HG02678 (cell line): ENCODE measurements at regions not wholly inside any gene's neighbourhood (a gene's known extent, or its start where the extent isn't known, plus 50 kb on each side); places are given as distances from the start of the nearest gene placed in this dataset.
"Not testable (repeated sequence)": the region's sequence is repeated elsewhere in the genome, so short reads cannot be mapped to it uniquely, and the experiment has no call there.

Experiments used
- ATAC-seq: cut with Tn5 transposase; IDR thresholded peaks from one replicate; pipeline ENCODE4 v1.9.1; 2021; ENCODE audit warnings: mild to moderate bottlenecking, moderate library complexity; ENCODE audit not compliant: unreplicated experiment

DNA sequence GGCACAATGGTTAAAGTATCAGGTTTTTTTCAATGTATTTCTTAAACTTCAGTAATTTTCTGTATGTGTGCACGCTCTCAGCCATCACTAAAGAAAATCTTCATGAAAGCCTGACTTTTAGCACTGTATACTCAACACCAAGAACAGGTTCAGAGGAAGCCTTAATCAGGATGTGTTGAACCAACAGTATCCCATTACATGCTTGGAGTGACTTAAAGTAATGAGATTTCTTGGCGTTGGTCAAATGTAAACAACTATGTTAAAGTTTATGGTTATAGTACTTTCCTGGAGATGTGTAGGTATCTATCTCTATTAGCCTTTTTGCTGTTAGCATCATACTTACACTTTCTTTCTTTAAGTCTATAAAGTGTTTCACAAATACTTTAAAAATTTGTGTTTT is 335.0 kb downstream of the CCER1 start:
- ATAC-seq: no peak

DNA sequence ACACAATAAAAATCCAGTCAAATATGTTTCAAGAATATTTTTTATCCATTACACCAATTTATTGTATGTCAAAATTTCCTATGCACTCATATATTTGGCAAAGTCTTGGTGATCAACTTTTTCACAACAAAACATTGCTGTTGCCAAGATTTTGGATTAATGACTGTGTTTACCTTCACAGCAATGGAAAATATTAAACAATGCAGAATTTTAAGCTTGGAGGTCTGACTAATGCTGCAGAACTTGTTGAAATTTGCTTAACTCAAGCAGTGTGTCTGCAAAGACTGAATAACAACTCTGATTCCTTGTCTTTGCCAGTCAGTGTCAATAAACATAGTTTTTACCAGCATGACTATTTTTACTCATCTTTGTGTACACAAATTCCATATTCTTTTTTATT is 336.4 kb downstream of the CCER1 start:
- no peak for ATAC-seq

DNA sequence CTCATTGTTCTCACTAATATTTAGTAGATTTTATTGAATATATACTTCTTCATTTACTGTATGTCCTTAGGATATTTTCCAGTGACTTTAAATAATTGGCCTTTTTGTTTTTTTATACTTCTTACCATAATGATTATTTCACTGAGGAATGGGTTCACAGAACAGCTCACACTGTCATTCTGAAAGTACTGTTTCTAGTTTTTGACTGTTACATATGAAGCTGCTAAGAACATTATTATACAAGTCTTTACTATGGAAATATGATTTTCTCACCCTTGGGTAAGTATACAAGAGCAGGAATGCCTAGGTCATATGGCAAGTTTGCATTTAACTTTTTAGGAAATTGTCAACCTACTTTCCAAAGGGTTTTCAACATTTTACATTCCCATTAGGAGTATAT is 343.1 kb downstream of the CCER1 start:
- no peak for ATAC-seq

DNA sequence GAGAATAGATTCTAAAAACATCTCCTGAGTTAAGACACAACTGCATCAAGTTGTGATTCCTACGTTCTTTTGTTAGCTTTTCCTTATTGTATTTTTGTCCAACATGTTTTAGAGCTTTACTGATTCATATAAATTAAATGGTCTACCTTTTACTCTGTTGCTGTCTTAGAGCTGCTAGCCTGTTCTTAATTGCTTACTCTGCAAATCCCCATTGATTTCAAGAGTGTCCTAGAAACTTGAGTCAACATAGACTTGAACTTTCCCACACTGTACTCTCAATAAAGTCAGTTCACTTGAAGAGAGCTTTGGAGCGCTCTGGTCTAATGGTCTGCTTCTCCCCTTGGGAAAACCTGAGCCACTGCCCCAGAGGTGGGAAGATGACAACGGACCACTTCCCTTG is 343.9 kb downstream of the CCER1 start:
- no peak for ATAC-seq

DNA sequence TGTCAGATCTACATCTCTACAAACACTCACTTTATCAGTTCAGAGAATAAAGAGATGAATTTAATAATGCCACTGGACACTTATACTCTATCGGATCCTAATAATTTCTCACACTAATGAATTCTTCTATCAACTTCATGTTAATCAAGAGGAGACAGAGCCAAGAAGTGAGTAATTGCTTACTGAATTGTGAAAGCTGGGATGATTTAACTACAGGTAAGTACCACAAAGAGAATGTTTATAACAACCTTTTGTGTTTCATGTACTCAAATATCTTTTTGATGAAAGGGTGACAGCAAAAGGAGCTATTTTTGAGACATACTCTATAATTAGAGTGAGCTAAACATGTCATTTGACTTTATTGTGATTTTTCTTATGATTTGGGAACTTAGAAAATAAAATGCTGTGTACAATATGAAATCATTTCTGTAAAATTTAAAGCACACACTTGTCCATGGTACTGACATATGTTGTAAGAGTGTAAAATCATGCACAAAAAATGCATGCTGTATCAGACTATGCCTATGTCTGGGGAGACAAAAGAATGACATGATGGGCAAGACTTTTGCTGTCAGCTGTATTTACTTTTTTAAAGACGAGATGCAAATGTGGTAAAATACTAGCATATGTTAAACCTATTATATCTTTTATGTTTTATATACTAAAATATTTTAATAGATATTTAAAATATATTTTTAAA is 361.2 kb downstream of the CCER1 start:
- ATAC-seq: no peak

DNA sequence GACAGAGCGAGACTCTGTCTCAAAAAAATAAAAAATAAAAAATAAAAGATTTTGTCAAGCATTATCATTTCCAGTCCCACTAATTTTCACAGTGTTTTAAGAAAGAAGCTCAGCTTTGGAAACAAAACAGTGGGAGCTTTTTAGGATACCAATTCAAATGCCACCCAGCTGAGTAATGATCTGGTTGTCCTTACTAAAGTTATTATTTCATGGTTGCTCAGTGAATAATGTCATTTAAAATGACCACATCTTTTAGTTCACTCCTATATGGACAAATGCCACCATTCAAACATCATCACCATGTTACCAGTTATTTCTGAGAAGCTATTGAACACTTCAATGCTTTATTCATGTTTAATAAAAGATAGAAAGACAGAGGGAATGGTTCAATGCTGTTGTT is 365.0 kb downstream of the CCER1 start:
- no peak for ATAC-seq

- ATAC-seq: no peak
These were observed 369.2 kb downstream of the CCER1 start for GRCh38 chr12:90585640-90586304.

- ATAC-seq: no peak
These were observed 378.3 kb downstream of the CCER1 start for GRCh38 chr12:90576707-90577106.

DNA sequence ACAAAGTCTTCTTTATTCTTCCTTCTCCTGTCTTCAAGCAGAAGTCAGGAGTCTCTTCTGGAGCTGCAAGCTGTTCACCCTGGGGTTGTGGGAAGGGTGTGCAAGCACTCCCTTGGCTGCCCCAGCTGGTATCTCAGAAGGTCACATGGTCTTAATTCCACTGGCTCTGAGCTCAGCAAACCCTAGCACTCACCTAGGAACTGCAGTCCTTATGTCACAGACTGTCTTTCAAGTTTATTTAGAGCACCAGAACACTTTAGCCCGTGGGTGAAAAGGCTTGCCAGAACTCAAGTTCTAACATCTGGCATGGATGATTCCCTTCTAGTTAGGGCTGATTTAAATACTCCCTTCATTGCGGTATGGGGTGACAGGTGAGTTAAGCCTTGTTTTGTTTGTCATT is 379.0 kb downstream of the CCER1 start:
- ATAC-seq: no peak

- ATAC-seq: no peak
These were observed 380.3 kb downstream of the CCER1 start for GRCh38 chr12:90574676-90575075.

DNA sequence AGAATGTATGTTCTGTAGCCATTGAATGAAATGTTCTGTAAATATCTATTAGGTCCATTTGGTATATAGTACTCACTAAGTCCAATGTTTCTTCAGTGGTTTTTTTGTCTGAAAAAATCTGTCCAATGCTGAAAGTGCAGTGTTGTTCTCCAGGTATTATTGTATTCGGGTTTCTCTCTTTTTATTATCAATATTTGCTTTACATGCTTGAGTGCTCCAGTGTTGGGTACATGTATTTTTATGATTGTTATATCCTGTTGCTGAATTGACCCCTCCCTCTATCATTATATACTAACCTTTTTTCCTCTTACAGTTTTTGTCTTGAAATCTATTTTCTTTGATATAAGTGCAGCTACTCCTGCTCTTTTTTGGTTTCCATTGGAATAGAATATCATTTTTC is 382.2 kb downstream of the CCER1 start:
- no peak for ATAC-seq

DNA sequence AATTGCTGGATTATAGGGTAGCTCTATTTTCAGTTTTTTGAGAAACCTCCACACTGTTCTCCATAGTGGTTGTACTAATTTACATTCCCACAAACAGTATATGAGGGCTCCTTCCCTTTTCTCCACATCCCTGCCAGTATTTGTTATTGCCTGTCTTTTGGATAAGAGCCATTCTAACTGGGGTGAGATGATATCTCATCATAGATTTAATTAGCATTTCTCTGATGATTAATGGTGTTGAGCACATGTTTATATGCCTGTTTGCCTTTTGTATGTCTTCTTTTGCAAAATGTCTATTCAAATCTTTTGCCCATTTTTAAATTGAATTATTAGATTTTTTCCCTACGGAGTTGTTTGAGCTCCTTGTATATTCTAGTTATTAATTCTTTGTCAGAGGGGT is 385.3 kb downstream of the CCER1 start:
- no peak for ATAC-seq

DNA sequence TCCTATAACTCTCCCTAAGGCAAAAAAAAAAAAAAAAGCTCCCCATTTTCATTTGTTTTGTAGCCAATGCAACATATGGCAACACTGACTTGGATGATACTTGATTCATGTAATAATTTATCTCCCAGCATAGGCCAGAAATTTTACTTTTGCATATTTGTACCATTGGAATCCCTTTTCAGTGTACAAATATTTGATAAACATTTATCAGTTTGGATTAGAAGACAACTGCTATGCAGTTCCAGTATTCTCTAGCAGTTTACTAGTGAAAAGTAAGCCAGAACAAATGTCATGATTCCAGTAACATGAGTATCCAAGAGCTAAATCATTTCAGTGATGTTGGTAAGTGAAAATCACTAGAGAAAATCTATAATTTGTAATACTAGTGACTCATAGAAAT is 392.3 kb downstream of the CCER1 start:
- no peak for ATAC-seq

- no peak for ATAC-seq
These were observed 406.4 kb downstream of the CCER1 start for GRCh38 chr12:90548595-90548994.

DNA sequence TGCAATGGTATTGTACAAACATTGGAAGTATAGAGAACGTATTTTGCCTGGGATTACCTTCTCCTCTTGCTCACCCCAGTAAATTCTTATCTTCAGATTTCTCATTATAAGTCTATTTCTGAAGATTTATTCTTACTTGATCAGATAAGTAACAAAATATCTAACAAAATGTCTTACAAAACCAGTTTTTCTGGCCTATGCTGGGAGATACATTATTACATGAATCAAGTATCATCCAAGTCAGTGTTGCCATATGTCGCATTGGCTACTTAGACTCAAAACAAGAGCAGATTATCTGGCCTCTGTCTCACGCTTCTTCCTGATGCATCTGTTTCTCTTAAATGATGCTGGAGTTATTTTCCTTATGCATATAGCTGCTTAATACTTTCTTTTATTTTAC is 408.5 kb downstream of the CCER1 start:
- no peak for ATAC-seq

DNA sequence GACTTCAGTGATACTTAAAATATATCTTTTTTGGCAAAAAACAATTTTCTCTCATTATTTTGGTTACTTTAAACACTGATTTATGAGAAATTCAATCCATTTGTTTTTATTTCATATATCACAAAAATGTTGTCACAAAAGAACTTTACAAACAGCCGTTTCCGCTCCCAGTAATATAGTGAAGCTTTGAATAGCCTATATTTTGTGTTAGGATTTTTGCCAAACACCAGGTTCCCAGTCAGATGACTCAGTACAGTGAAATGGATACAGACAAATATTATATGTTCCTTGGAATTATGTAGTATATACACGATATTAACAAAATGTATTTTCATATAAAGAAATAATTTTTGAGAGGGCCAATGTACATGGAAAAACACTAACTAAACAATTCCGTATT is 411.1 kb downstream of the CCER1 start:
- ATAC-seq: no peak

DNA sequence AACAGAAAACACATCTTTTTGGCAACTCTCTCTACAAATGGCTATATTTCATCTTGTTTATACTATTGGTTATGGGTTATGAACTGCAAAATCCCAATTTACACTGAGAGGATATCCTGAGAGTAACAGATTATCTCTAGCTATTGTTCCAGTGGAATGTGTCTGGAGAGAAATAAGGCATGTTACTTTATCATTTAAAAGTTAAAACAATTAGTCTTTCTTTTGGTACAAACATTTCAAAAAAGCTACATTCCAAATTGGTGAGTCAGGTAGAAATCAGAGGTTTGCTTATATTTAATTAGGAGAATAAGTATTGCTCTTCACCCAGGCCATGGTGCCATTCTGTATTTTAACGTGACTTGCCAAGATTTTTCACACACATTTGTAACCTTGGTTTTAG is 411.6 kb downstream of the CCER1 start:
- ATAC-seq: no peak

- ATAC-seq: not testable (repeated sequence)
These were observed 412.1 kb downstream of the CCER1 start for GRCh38 chr12:90542852-90543251.

- not testable (repeated sequence) for ATAC-seq
These were observed 421.1 kb downstream of the CCER1 start for GRCh38 chr12:90533828-90534227.

GRCh38 chr12:90520002-90520734 is 434.8 kb downstream of the CCER1 start:
- no peak for ATAC-seq

GRCh38 chr12:90519285-90519684 is 435.7 kb downstream of the CCER1 start:
- ATAC-seq: peak; percentile 39
